GM19467 (cell line): ENCODE measurements at regions not wholly inside any gene's neighbourhood (a gene's known extent, or its start where the extent isn't known, plus 50 kb on each side); places are given as distances from the start of the nearest gene placed in this dataset.
"Not testable (repeated sequence)": the region's sequence is repeated elsewhere in the genome, so short reads cannot be mapped to it uniquely, and the experiment has no call there.

Experiments used
- ATAC-seq: cut with Tn5 transposase; IDR thresholded peaks from one replicate; pipeline ENCODE4 v1.9.1; 2021; ENCODE audit warnings: mild to moderate bottlenecking, moderate library complexity; ENCODE audit not compliant: unreplicated experiment

DNA sequence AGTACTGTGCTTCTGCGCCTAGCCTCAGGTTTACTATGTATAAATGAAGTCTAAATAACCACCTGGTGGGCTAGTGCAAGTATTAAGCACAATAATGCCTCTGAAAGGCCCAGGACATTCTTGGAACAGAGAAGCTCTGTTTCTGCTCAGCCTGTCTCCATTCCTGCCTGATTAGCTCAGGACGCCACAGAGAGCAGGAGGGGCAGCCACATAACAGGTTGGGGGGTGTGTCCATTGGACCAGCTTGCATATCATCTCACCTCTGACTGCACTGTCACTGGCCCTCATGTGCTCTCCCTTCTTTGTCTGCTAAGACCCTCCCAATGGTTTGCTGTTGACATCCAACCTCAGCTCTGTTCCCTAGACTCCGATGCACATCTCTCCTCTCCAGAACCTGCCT lies 52.8 kb upstream of the IKZF1 start:
- ATAC-seq = no peak

DNA sequence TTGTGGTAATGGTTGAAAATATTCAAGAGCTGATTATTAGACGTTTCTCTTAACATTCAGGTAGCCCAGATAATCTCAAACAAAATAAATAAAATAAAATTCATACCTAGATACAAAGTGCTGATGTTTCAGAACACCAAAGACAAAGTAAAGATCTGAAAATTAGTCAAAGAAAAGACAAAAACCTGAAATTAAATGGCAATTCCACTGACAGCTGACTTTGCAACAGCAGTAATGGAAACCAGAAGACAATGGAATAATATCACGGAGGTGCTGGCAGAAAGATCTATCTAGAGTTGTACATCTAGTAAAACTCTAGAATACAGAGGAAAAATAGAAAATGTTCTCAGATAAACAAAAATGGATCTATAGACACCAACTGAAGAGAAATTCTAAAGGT lies 58.0 kb upstream of the IKZF1 start:
- ATAC-seq = no peak

GRCh38 chr7:50242111-50242510 lies 62.4 kb upstream of the IKZF1 start:
- not testable (repeated sequence) for ATAC-seq

DNA sequence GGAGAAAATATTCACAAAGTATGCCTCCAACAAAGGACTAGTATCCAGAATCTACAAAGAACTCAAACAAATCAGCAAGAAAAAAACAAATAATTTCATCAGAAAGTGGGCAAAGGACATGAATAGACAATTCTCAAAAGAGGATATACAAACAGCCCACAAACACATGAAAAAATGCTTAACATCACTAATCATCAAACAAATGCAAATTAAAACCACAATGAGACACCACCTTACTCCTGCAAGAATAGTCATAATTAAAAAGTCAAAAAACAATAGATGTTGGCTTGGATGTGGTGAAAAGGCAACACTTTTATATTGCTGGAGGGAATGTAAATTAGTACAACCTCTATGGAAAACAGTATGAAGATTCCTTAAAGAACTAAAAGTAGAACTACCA lies 63.8 kb upstream of the IKZF1 start:
- ATAC-seq = not testable (repeated sequence)

DNA sequence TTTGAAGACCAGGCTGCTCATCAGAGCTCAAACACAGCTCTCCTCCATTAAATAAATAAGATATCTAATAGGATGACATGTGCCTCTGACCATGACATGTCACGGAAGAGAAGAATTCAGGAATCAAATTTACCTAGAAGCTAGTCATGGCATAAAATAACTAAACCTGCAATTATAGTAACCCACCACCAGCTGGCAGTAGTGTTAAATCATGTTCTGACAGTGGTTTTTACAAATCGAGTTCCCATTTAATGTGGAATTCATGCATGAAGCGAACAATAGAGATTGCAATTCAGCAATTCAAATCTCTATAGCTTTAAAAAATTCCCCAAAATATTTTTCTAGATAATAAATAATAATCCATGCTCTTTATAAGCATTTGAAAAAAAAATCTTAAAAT lies 74.6 kb upstream of the IKZF1 start:
- ATAC-seq = no peak

- ATAC-seq = no peak
Observed at GRCh38 chr7:50228148-50228547, 76.4 kb upstream of the IKZF1 start.

DNA sequence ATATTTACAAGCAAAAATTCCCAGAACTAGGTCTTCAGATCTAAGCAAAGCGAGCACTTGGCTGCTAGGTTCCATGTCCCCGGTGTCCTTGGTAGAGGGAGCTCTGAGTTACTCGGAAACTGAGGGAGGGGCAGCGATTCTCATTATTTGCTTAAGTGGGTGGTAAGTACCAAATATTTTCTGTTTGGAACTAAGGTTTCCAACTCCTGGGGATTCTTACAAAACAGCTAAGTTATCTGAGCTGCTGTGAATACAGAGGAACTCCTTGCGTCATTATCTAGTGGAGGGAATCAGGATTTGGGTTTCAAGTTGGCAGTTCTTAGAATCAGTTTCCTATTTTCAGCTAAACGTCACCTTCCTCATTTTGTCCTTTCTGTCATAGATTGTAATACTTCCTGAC lies 76.8 kb upstream of the IKZF1 start:
- no peak for ATAC-seq

DNA sequence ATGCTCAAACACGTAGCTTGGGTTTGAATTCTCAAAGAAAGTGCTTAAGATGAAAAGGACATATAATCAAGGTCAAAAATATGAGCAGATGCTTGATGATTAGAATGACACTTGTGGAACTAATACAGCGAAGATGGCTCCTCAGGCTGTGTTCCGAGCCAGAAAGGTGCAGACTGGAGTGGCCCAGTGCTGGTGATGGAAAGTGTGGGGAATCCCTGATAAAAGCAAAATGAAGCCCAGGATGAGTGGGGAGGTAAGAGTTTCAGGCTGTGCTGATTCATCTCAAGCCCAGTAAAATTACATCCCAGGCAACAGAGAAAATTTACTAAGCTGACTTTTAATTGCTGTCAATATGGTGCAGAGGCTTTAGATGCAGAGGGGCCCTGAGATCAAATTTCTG lies 77.8 kb upstream of the IKZF1 start:
- no peak for ATAC-seq

DNA sequence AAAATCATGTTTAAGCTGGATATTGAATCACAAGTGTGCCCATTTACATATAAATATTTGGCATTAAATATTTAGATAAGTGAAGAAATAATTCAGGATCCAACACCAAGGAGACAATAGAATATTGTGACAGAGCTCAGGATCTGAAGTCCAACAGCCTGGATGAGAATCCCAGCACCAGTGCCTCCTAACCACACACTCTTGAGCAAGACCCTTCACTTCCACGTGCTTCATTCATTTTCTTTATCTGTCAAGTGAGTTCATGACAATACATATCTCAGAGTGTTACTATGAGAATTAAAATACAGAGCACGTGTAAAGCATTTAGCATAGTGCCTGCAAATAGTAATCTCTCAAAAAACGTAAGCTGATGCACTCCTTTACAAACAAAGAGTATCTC lies 78.4 kb upstream of the IKZF1 start:
- no peak for ATAC-seq

DNA sequence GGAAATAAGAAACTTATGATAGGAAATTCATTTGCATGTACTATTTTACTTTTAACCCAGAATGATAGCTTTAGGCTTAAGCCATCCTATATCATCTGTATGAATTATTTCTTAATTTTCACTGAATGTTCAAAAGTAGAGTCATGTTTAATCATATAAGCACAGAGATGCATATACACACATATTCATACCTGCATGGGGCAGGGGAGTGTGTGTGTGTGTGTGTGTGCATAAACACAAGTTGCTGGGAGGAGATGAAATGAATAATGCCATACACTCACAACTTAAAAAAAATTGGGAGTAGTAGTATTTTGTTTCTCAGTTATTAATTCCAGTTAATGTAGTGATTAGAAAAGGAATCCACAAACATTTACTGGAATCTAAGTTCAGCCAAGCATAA lies 83.1 kb upstream of the IKZF1 start:
- no peak for ATAC-seq

DNA sequence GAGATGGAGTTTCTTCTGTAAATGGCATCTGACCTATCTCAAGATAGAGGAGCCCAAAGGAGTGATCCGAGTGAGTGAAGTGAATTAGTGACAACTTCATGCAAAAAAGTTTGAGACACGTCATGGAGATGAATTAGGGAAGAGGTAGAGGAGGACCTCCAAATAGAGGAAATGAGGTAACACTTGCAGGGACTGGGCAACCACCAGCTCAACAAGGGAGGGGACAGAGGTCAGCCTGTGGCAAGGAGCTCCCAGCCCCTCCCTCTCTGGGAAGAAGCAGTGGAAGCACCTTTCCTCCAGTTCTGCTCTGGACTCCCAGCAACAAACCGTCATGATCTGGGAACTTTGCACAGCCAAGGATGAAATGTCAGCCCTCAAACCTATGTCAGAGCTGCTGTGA lies 83.5 kb upstream of the IKZF1 start:
- no peak for ATAC-seq

DNA sequence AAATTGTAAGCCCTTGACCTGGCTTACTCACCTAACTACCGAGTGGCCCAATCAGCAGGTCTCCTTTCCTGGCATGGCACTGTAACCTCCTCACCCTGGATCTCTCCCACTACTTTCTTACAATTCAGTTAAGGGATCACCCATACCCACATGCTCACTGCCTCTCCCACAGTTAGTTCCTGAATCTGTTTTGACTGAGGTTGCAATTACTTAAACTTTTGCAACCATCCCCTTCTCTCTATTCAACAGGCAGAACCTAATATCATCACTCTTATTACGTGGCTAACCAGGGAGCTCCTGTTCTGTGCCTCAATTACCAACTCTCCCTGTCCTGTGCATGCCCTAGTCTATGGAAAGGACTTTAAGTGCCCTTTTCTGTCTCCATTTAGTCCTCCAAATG lies 84.2 kb upstream of the IKZF1 start:
- no peak for ATAC-seq

DNA sequence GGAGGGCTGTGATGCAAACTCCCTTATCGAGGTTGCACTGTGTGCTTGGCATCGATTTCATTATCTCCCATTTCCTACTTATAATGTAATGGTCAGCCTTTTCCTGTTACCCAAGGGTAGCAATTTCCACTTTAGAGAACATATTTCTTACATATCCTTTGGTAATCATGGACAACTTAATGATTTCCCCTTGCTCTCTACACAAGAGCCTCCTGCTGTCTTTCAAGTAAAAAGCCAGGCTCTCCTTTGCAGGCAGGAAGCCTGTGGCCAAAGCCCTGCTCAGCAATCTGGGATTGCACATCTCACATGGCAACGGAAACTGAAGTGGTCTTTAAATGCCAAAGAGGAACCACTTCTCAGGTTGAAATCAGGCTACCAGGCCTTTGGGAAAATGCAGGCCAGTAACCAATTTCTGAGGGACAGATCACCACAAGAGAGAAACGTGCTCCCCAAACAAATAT lies 86.7 kb upstream of the IKZF1 start:
- ATAC-seq = no peak

GRCh38 chr7:50217401-50217800 lies 87.1 kb upstream of the IKZF1 start:
- ATAC-seq = no peak

DNA sequence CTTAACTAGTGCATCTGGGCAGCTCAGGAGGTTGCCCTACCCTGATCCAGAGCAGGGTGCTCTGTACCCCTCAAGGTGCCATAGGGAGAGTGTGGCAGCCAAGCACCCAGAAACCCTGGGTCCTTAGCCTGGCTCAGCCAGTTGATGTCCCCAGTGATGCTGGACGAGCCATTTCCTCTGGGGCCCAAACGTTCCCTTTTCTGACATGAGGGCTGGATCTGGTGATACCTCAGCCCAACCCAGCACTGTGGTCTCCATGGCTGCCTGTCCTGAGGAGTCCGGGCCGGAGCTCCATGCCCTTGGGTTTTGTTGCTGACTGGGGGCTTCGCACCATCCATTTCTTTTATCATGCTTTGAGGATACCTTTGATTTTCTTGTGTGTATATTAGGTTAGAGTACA lies 87.9 kb upstream of the IKZF1 start:
- ATAC-seq = no peak

DNA sequence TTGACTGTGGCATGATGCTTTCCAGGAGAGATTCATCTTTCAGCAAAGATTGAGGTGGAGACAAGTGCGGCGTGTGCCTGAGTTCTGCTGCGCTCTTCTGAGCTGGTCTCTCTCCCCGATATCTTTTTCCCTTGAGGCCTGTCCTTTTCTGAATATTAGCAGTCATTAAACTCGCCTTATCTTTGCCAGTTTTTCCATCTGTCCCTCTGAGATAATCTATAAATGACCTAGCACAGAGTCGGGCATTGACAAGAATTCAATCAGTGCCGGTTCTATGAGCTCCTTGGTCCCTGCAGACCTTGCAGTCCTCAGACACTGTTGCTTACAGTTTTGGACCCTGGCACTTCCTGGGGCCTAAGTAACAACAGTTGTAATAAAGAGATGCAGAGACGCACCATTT lies 89.7 kb upstream of the IKZF1 start:
- ATAC-seq = no peak

- no peak for ATAC-seq
Observed at GRCh38 chr7:50214126-50214670, 90.3 kb upstream of the IKZF1 start.

GRCh38 chr7:50213622-50214017 lies 90.9 kb upstream of the IKZF1 start:
- ATAC-seq = no peak

DNA sequence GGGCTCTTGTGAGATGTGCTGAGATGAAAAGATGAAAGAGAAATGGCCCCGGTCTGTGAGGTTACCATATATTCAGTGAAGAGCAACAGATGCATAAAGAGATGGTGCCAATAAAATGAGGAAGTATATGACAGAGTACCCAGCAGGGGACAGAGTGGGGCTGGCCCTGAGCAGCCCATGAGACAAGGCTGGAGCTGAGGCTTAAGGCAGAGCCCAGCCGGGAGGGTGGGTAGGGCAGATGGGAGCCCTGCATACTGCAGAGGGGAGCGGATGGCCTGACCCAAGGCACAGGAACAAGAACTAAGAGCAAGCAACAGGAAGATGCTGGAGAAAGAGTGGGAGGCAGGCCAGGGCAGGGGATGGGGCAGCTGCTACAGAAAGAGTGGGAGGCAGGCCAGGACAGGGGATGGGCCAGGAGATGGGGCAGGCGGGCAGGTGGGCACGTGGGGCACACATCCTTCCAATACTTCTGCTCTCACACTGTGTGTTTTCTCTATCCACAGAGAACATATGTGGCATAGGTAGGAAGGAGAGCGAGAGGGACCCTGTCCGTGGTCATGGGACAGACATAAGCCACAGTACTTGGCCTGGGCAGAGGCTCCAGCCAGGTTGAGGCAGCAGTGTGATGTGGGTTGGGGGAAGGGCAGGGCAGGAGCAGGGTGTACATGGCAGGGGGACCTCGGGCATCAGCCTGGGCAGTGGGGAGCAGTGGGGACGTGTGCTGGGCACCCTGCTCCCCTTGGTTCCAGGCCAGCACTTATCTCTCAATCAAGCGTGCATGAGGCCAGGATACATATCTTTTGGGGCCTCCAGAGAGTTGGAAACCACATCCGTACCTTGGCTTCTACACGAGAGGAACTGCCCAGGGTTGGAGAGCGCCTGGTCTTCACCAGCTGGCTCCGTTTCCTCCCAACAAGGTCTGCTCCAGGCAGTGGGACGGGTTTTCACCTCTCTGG lies 91.6 kb upstream of the IKZF1 start:
- peak; percentile 62 for ATAC-seq

GRCh38 chr7:50212016-50212325 lies 92.5 kb upstream of the IKZF1 start:
- no peak for ATAC-seq

DNA sequence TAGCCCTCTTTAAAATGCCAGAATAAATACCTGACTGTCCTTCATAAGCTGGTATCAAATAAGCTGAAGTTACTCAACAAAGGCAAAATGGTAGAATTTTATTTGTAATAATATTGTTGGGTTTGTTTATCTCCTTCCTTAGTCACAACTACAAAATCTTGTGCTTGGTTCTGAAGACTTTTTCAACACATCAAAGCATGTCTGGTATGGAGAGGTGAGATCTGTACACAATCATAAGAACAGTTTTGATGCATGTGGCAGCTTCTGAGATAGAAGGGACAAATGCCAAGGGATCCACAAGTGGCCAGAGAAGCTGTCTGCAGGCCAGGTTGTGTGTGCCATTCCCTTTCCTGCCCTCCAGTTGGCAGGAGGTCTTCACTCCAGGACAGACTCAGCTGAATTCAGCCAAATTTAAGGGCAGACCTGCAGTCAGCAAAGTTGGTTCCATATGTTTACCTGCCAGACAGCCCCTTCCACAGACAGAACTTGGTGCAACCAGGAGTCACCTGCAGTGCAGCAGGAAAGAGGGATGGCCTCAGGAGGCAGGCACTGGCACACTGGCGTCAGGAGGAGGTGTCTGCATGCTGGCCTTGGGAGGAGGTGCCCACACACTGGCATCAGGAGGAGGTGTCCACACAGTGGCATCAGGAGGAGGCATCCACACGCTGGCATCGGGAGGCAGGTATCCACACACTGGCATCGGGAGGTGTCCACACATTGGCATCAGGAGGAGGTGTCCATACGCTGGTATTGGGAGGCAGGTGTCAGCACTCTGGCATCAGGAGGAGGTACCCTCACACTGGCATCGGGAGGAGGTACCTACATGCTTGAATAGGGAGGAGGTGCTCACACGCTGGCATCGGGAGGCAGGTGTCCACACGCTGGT lies 93.1 kb upstream of the IKZF1 start:
- ATAC-seq = no peak

DNA sequence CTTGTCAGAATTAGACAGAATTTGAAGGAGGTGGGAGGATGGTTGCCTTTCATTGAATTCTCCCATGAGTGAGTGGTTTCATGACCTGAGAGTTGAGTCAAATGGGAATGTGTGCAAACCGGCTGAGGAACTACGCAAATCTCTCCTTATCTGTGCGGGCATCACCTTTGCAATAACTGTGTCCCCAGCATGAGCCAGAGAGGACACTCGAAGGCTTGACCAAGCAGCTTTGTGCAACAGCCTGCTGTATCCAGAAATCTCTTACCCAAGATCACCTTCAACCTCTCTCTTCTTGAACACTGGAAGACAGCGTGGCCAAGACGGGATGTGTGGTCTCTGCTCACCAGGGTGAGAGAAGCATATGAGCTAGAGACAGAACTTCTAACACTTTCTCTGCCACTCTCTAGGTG lies 93.8 kb upstream of the IKZF1 start:
- ATAC-seq = no peak
